IMR-90 (cell line): ENCODE measurements at regions not wholly inside any gene's neighbourhood (a gene's known extent, or its start where the extent isn't known, plus 50 kb on each side); places are given as distances from the start of the nearest gene placed in this dataset.

Source experiments
- ATAC-seq: fragments of 200-7000 bp; cut with Tn5 transposase; 2 replicates; pipeline ENCODE4 v1.9.1; 2020; ENCODE audit warnings: low read depth, mild to moderate bottlenecking, moderate library complexity
- BruUV-seq: library from RNA; stranded (reverse); fragments of 400-500 nt; replicated peaks from 2 replicates; lab custom pipeline; 2021; lab: Mats Ljungman, UMichigan
- CTCF ChIA-PET: fragments of 300-600 bp; formaldehyde crosslinking; extraction: SDS; loops from one replicate; lab custom pipeline; 2021; ENCODE audit warnings: antibody characterized with exemption; lab: Yijun Ruan, JAX
- POLR2A ChIA-PET: fragments of 300-600 bp; sonication (Branson Sonifier 250); formaldehyde crosslinking; loops from one replicate; lab custom pipeline; 2022; ENCODE audit warnings: antibody characterized with exemption; ENCODE audit not compliant: unreplicated experiment; lab: Charles Lee
- DNase-seq: peaks from one replicate; pipeline ENCODE4 v3.0.0; 2013
- H2AFZ ChIP-seq: replicated peaks from 2 replicates; pipeline ENCODE3; 2013; ENCODE audit warnings: low read length, mild to moderate bottlenecking; ENCODE audit not compliant: poor library complexity
- H2AK5ac ChIP-seq: 2 replicates; pipeline ENCODE4 v1.6.1; 2013; ENCODE audit warnings: low read depth, low read length, inconsistent platforms
- H2AK9ac ChIP-seq: replicated peaks from 2 replicates; pipeline ENCODE3; 2013; ENCODE audit warnings: mild to moderate bottlenecking, low read depth, low read length, moderate library complexity; ENCODE audit not compliant: poor library complexity
- H2BK120ac ChIP-seq: 2 replicates; pipeline ENCODE4 v1.6.1; 2013; ENCODE audit warnings: low read depth, low read length, inconsistent platforms
- H2BK15ac ChIP-seq: 3 replicates; pipeline ENCODE4 v1.6.1; 2013; ENCODE audit warnings: low read depth, low read length, inconsistent platforms
- H2BK20ac ChIP-seq: 2 replicates; pipeline ENCODE4 v1.6.1; 2013; ENCODE audit warnings: low read depth, mild to moderate bottlenecking, inconsistent platforms, low read length, moderate library complexity
- H2BK5ac ChIP-seq: 2 replicates; pipeline ENCODE4 v1.6.1; 2013; ENCODE audit warnings: mild to moderate bottlenecking, low read depth, low read length, inconsistent platforms; ENCODE audit not compliant: poor library complexity, severe bottlenecking
- H3K14ac ChIP-seq: replicated peaks from 2 replicates; pipeline ENCODE4 v1.6.1; 2013; ENCODE audit warnings: low read depth, low read length, inconsistent platforms
- H3K18ac ChIP-seq: 2 replicates; pipeline ENCODE4 v1.6.1; 2013; ENCODE audit warnings: low read depth, low read length, control low read depth
- H3K23ac ChIP-seq: 2 replicates; pipeline ENCODE4 v1.6.1; 2013; ENCODE audit warnings: low read depth, low read length, inconsistent platforms
- H3K27ac ChIP-seq: 2 replicates; pipeline ENCODE4 v1.5.1; 2013; ENCODE audit warnings: mild to moderate bottlenecking, control low read depth, low read length; ENCODE audit not compliant: insufficient read depth
- H3K27me3 ChIP-seq: 2 replicates; pipeline ENCODE4 v1.6.1; 2013; ENCODE audit warnings: low read length; ENCODE audit not compliant: control insufficient read depth, insufficient read depth
- H3K36me3 ChIP-seq: 2 replicates; pipeline ENCODE4 v1.6.1; 2013; ENCODE audit warnings: low read length, mixed read lengths; ENCODE audit not compliant: control insufficient read depth, insufficient read depth
- H3K4ac ChIP-seq: 2 replicates; pipeline ENCODE4 v1.6.1; 2013; ENCODE audit warnings: low read depth, low read length, inconsistent platforms
- H3K4me1 ChIP-seq: 2 replicates; pipeline ENCODE4 v1.6.1; 2013; ENCODE audit warnings: low read length, mixed read lengths; ENCODE audit not compliant: control insufficient read depth, insufficient read depth
- H3K4me2 ChIP-seq: 2 replicates; pipeline ENCODE4 v1.6.1; 2013; ENCODE audit warnings: low read depth, mild to moderate bottlenecking, control low read depth, low read length, moderate library complexity
- H3K4me3 ChIP-seq: 2 replicates; pipeline ENCODE4 v1.5.1; 2013; ENCODE audit warnings: low read depth, mild to moderate bottlenecking, control low read depth, low read length, moderate library complexity; ENCODE audit not compliant: insufficient read depth
- H3K56ac ChIP-seq: 2 replicates; pipeline ENCODE4 v1.6.1; 2013; ENCODE audit warnings: low read length, inconsistent platforms; ENCODE audit not compliant: insufficient read depth; ENCODE audit errors: extremely low read depth
- H3K79me1 ChIP-seq, 2 experiments: 2 replicates each; pipeline ENCODE4 v1.6.1; 2013; ENCODE audit warnings: low read length in 2 of 2, inconsistent platforms in 1 of 2, low read depth in 1 of 2
- H3K9ac ChIP-seq: 2 replicates; pipeline ENCODE4 v1.6.1; 2013; ENCODE audit warnings: low read depth, low read length, control low read depth
- H3K9me1 ChIP-seq: 2 replicates; pipeline ENCODE4 v1.6.1; 2013; ENCODE audit warnings: low read length, inconsistent platforms; ENCODE audit not compliant: insufficient read depth
- H3K9me3 ChIP-seq: 2 replicates; pipeline ENCODE4 v1.6.1; 2013; ENCODE audit warnings: low read length; ENCODE audit not compliant: control insufficient read depth, insufficient read depth
- H4K20me1 ChIP-seq: 2 replicates; pipeline ENCODE4 v1.6.1; 2013; ENCODE audit warnings: low read length, inconsistent platforms; ENCODE audit not compliant: insufficient read depth
- H4K5ac ChIP-seq: 2 replicates; pipeline ENCODE4 v1.6.1; 2013; ENCODE audit warnings: mild to moderate bottlenecking, low read depth, low read length, control low read depth
- H4K8ac ChIP-seq, 2 experiments: 2 replicates each; pipeline ENCODE4 v1.6.1; 2013; ENCODE audit warnings: low read depth in 2 of 2, low read length in 2 of 2, control low read depth in 1 of 2, inconsistent platforms in 1 of 2
- H4K91ac ChIP-seq: 2 replicates; pipeline ENCODE4 v1.6.1; 2013; ENCODE audit warnings: low read depth, low read length, inconsistent platforms; ENCODE audit not compliant: insufficient read depth
- BHLHE40 ChIP-seq: fragments of 150-350 bp; IDR thresholded peaks from 2 replicates; pipeline ENCODE4 v1.6.1; 2016; ENCODE audit warnings: mild to moderate bottlenecking, low read depth, low read length
- CEBPB ChIP-seq: IDR thresholded peaks from 2 replicates; pipeline ENCODE4 v1.6.1; 2012; ENCODE audit warnings: low read depth, low read length, improper control_type of control experiment
- CHD1 ChIP-seq: IDR thresholded peaks from 2 replicates; pipeline ENCODE4 v1.6.1; 2012; ENCODE audit warnings: low read depth, low read length, improper control_type of control experiment
- CTCF ChIP-seq: conservative IDR thresholded peaks from 2 replicates; pipeline ENCODE4 v1.5.1; 2012; ENCODE audit warnings: mild to moderate bottlenecking, low read depth, low read length, improper control_type of control experiment
- FOS ChIP-seq: fragments of 150-350 bp; IDR thresholded peaks from 2 replicates; pipeline ENCODE4 v1.6.1; 2016; ENCODE audit warnings: low read depth, low read length
- MAFK ChIP-seq: IDR thresholded peaks from 2 replicates; pipeline ENCODE4 v1.6.1; 2012; ENCODE audit warnings: low read depth, low read length, improper control_type of control experiment
- MAZ ChIP-seq: IDR thresholded peaks from 2 replicates; pipeline ENCODE4 v1.6.1; 2012; ENCODE audit warnings: low read depth, mild to moderate bottlenecking, low read length, improper control_type of control experiment, moderate library complexity, borderline replicate concordance
- MXI1 ChIP-seq: IDR thresholded peaks from 2 replicates; pipeline ENCODE4 v1.6.1; 2012; ENCODE audit warnings: low read depth, mild to moderate bottlenecking, low read length, moderate library complexity, borderline replicate concordance
- NFE2L2 ChIP-seq: fragments of 150-350 bp; IDR thresholded peaks from 2 replicates; pipeline ENCODE4 v1.6.1; 2016; ENCODE audit warnings: low read depth, mild to moderate bottlenecking, low read length
- POLR2A ChIP-seq: IDR thresholded peaks from 2 replicates; pipeline ENCODE4 v1.6.1; 2012; ENCODE audit warnings: mild to moderate bottlenecking, low read depth, low read length
- RAD21 ChIP-seq: IDR thresholded peaks from 2 replicates; pipeline ENCODE4 v1.6.1; 2012; ENCODE audit warnings: low read length, improper control_type of control experiment
- RCOR1 ChIP-seq: IDR thresholded peaks from 2 replicates; pipeline ENCODE4 v1.6.1; 2012; ENCODE audit warnings: mild to moderate bottlenecking, low read length, improper control_type of control experiment; ENCODE audit not compliant: insufficient replicate concordance
- RFX5 ChIP-seq: IDR thresholded peaks from 2 replicates; pipeline ENCODE4 v1.8.0; 2012; ENCODE audit warnings: low read depth, mild to moderate bottlenecking, low read length, moderate library complexity
- SMC3 ChIP-seq: fragments of 150-350 bp; IDR thresholded peaks from 2 replicates; pipeline ENCODE4 v1.6.1; 2016; ENCODE audit warnings: low read depth, mild to moderate bottlenecking, antibody characterized with exemption, low read length, moderate library complexity
- WGBS, 2 experiments: methylation state at CpG; one replicate each; pipeline versions ENCODE4 v1.1.5 to v1.1.7; 2013; ENCODE audit warnings: missing lambda C conversion rate in 2 of 2; ENCODE audit not compliant: insufficient read length in 1 of 2; ENCODE audit errors: extremely low coverage in 2 of 2; 5-methylcytosine and 5-hydroxymethylcytosine counted together
- dilution Hi-C: fragments of 300-500 bp; cut with HindIII; formaldehyde crosslinking; loops from one replicate; pipeline ENCODE4 v1.14.3; 2018; ENCODE audit warnings: low sequenced_read_pairs; ENCODE audit not compliant: unreplicated experiment
- in situ Hi-C: fragments of 300-500 bp; cut with MboI; formaldehyde crosslinking; loops from 3 replicates; pipeline ENCODE4 v1.14.3; 2019; ENCODE audit warnings: low sequenced_read_pairs, inconsistent platforms, mixed read lengths
- intact Hi-C: fragments of 100-400 bp; cut with micrococcal nuclease; formaldehyde crosslinking; loops from 2 replicates; pipeline ENCODE4 v1.10.0; 2022
- TF ChIP-seq, protein P1 (sequence below): fragments of 150-350 bp; IDR thresholded peaks from 2 replicates; pipeline ENCODE4 v1.6.1; 2017; ENCODE audit warnings: mild to moderate bottlenecking, antibody characterized with exemption, low read length, low read depth
- TF ChIP-seq, protein P2 (sequence below): fragments of 150-350 bp; IDR thresholded peaks from 2 replicates; pipeline ENCODE4 v1.6.1; 2016; ENCODE audit warnings: low read depth, mild to moderate bottlenecking, low read length, moderate library complexity, borderline replicate concordance

DNA sequence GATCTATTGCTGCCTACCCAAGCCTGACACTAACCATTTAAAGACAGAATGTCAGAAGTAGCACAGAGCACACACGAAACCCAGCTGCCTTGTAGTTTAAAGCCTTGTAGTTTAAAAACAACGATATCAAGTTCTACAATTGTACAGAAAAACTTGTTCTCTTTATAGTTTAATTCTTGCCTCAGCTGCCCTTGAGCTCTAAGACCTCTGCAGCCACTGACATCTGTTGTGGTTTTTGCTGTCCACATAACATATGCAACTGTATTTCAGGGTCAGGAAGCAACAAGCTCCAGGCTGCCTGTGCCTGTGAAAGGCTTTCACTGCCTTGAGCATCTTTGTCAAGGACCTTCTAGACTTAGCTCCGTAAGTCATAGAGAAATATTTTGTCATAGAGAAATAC, 227.2 kb downstream of the SPCS3 start:
- Histone ChIP-seq H2BK5ac (no peak overlapping the region), H3K23ac (no peak overlapping the region; the same call in 1 of the 2 replicates), H2AK5ac (no peak overlapping the region), H2BK120ac (peak overlapping the region; percentile 7; the same call in 1 of the 2 replicates), H3K4ac (0 out of 2 replicates have a peak overlapping the region, but pooled peaks have one; percentile 3), H2AFZ (no peak overlapping the region), H3K27ac (no peak overlapping the region), H2BK15ac (no peak overlapping the region; the same call in 2 of the 3 replicates), H3K9me1 (peaks cover 11% of the 10 kb centered on the region), H4K91ac (no peak overlapping the region), H3K9ac (no peak overlapping the region), H3K56ac (no peak overlapping the region), H2AK9ac (no peak overlapping the region), H4K5ac (no peak overlapping the region), H4K8ac (no peak overlapping the region), H3K9me3 (no peaks in the 10 kb centered on the region), H3K36me3 (no peaks in the 10 kb centered on the region), H2BK20ac (peak overlapping the region; percentile 3; the same call in 1 of the 2 replicates), H3K4me1 (peaks cover 14% of the 10 kb centered on the region), H3K4me2 (no peak overlapping the region; the same call in 1 of the 2 replicates), H3K4me3 (no peak overlapping the region), H3K79me1 (no peaks in the 10 kb centered on the region), H3K14ac (no peak overlapping the region), H3K18ac (no peak overlapping the region; the same call in 1 of the 2 replicates), H3K27me3 (no peaks in the 10 kb centered on the region), H4K20me1 (no peaks in the 10 kb centered on the region)
- POLR2A ChIA-PET = interaction anchor here (0.6 kb wide), 1 partner anchor 400 kb away, joined by 3 read pairs; no protein-coding TSS in a partner anchor
- ATAC-seq (peak; percentile 78), DNase-seq (peak; percentile 92)
- CTCF ChIA-PET = interaction anchor here (0.6 kb wide), 1 partner anchor 12 kb away, joined by 3 read pairs; no protein-coding TSS in a partner anchor
- TF ChIP-seq NFE2L2 (no peak), CHD1 (no peak), MAFK (no peak), RFX5 (no peak), FOS (no peak), SMC3 (no peak), MXI1 (no peak), MAZ (no peak), POLR2A (no peak), CEBPB (no peak), RCOR1 (no peak), BHLHE40 (no peak), CTCF (no peak), RAD21 (no peak)
- TF ChIP-seq, protein P1, sequence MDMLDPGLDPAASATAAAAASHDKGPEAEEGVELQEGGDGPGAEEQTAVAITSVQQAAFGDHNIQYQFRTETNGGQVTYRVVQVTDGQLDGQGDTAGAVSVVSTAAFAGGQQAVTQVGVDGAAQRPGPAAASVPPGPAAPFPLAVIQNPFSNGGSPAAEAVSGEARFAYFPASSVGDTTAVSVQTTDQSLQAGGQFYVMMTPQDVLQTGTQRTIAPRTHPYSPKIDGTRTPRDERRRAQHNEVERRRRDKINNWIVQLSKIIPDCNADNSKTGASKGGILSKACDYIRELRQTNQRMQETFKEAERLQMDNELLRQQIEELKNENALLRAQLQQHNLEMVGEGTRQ = no peak
- TF ChIP-seq, protein P2, sequence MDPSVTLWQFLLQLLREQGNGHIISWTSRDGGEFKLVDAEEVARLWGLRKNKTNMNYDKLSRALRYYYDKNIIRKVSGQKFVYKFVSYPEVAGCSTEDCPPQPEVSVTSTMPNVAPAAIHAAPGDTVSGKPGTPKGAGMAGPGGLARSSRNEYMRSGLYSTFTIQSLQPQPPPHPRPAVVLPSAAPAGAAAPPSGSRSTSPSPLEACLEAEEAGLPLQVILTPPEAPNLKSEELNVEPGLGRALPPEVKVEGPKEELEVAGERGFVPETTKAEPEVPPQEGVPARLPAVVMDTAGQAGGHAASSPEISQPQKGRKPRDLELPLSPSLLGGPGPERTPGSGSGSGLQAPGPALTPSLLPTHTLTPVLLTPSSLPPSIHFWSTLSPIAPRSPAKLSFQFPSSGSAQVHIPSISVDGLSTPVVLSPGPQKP = no peak
- BruUV-seq = no TSS peak
- no CpG with 5 or more reads among the region's 3 CpGs for WGBS, 2 experiments
- intact Hi-C loops (loop anchor here (5.0 kb wide), 2 partner anchors 105 to 170 kb away; no protein-coding TSS in a partner anchor), dilution Hi-C loops (no loop called here), in situ Hi-C loops (no loop called here)
